Nephron (organoid): ENCODE measurements at regions not wholly inside any gene's neighbourhood (a gene's known extent, or its start where the extent isn't known, plus 50 kb on each side); places are given as distances from the start of the nearest gene placed in this dataset.

Source experiments
- H3K27ac Mint-ChIP-seq, 3 experiments: 2 replicates each; pipeline ENCODE4 v1.8.0; 2020; ENCODE audit warnings: mixed read lengths in 3 of 3, mild to moderate bottlenecking in 2 of 3, moderate library complexity in 1 of 3
- H3K27me3 Mint-ChIP-seq: 2 replicates; pipeline ENCODE4 v1.8.0; 2021; ENCODE audit warnings: low read depth, mild to moderate bottlenecking, moderate library complexity, mixed read lengths
- H3K36me3 Mint-ChIP-seq: 2 replicates; pipeline ENCODE4 v1.8.0; 2020; ENCODE audit warnings: low read depth, mixed read lengths
- H3K4me1 Mint-ChIP-seq: 2 replicates; pipeline ENCODE4 v1.8.0; 2020; ENCODE audit warnings: mixed read lengths
- H3K4me3 Mint-ChIP-seq, 3 experiments: 2 replicates each; pipeline ENCODE4 v1.8.0; 2020; ENCODE audit warnings: mild to moderate bottlenecking in 3 of 3, mixed read lengths in 3 of 3, moderate library complexity in 2 of 3
- H3K9me3 Mint-ChIP-seq: 2 replicates; pipeline ENCODE4 v1.8.0; 2020; ENCODE audit warnings: mixed read lengths
- TF ChIP-seq, protein P1 (sequence below), 3 experiments: fragments of 200-600 bp; sonication (generic); IDR thresholded peaks; one replicate each; pipeline ENCODE4 v1.5.0; 2021; ENCODE audit warnings: antibody characterized with exemption in 3 of 3; ENCODE audit not compliant: unreplicated experiment in 3 of 3

- no peaks in the 10 kb centered on the region for H3K27me3 Mint-ChIP-seq
These were observed 72.7 kb upstream of the FNDC3B start for GRCh38 chr3:171966533-171967136.

GRCh38 chr3:171967137-171967783, 72.1 kb upstream of the FNDC3B start:
- Mint-ChIP-seq H3K4me3 (no peak overlapping the region), H3K27ac (peak overlapping the region; percentile 30 to 87 (median 63)), H3K9me3 (no peaks in the 10 kb centered on the region), H3K36me3 (no peaks in the 10 kb centered on the region), H3K4me1 (peaks cover 37% of the 10 kb centered on the region), H3K27me3 (no peaks in the 10 kb centered on the region)
- TF ChIP-seq, protein P1, sequence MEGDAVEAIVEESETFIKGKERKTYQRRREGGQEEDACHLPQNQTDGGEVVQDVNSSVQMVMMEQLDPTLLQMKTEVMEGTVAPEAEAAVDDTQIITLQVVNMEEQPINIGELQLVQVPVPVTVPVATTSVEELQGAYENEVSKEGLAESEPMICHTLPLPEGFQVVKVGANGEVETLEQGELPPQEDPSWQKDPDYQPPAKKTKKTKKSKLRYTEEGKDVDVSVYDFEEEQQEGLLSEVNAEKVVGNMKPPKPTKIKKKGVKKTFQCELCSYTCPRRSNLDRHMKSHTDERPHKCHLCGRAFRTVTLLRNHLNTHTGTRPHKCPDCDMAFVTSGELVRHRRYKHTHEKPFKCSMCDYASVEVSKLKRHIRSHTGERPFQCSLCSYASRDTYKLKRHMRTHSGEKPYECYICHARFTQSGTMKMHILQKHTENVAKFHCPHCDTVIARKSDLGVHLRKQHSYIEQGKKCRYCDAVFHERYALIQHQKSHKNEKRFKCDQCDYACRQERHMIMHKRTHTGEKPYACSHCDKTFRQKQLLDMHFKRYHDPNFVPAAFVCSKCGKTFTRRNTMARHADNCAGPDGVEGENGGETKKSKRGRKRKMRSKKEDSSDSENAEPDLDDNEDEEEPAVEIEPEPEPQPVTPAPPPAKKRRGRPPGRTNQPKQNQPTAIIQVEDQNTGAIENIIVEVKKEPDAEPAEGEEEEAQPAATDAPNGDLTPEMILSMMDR (IDR thresholded peaks at IDR 0.05; ENCODE audit: unreplicated experiment in 3 of 3) = no peak

More at GRCh38 chr3:171966533-171967136, 72.7 kb upstream of the FNDC3B start:
- Mint-ChIP-seq H3K4me1 (peaks cover 32% of the 10 kb centered on the region), H3K4me3 (no peak overlapping the region), H3K36me3 (no peaks in the 10 kb centered on the region), H3K9me3 (no peaks in the 10 kb centered on the region), H3K27ac (peak overlapping the region; percentile 30 to 87 (median 63))
- TF ChIP-seq, protein P1 (IDR thresholded peaks at IDR 0.05; ENCODE audit: unreplicated experiment in 3 of 3) = no peak

DNA sequence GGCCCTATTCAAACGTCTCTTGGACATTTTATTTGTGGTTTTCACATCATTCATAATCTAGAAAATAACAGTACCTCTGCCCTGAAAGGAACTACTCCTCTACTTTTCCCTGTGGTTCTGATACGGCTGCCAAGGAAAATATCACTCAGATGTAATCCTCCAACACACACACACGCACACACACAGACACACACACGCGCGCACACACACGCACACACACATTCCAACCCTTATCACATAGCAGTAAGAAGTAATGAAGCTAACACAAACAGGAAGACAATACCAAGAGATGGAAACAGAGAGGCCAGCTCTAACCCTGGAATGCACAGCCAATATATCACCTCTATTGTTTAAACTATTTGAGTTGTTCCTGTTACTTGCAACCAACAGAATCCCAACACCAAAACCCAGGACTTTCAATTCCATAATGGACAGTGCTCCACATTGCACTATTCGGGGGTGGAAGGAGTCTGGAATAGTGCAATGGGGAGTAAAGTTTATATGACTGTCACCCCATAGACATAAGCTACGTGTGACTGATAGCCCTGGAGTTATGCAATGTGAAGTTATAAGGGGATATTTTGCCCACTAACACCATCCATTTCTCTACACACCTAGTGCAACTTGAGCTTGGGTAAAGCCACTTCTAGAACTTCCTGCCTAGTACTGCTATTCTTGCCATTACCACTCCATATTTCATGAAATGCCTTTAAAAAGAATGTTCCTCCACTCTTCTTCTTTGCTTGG, 71.3 kb upstream of the FNDC3B start:
- Mint-ChIP-seq H3K27ac (peak overlapping the region in 2 of 3 experiments; percentile 63 to 87), H3K27me3 (no peaks in the 10 kb centered on the region), H3K4me1 (peaks cover 46% of the 10 kb centered on the region), H3K36me3 (no peaks in the 10 kb centered on the region), H3K9me3 (no peaks in the 10 kb centered on the region), H3K4me3 (peak overlapping the region in 1 of 3 experiments; percentile 1)
- TF ChIP-seq, protein P1 (IDR thresholded peaks at IDR 0.05; ENCODE audit: unreplicated experiment in 3 of 3) = no peak

- no peaks in the 10 kb centered on the region for H3K27me3 Mint-ChIP-seq
- no peak overlapping the region for H3K4me3 Mint-ChIP-seq
- peaks cover 51% of the 10 kb centered on the region for H3K4me1 Mint-ChIP-seq
- H3K36me3 Mint-ChIP-seq = no peaks in the 10 kb centered on the region
- H3K27ac Mint-ChIP-seq = peak overlapping the region in 2 of 3 experiments; percentile 65 to 94
- TF ChIP-seq, protein P1 (IDR thresholded peaks at IDR 0.05; ENCODE audit: unreplicated experiment in 3 of 3) = no peak
- H3K9me3 Mint-ChIP-seq = no peaks in the 10 kb centered on the region
These were observed 69.0 kb upstream of the FNDC3B start for GRCh38 chr3:171970301-171970788.

GRCh38 chr3:171971919-171972514, 67.4 kb upstream of the FNDC3B start:
- Mint-ChIP-seq H3K4me3 (no peak overlapping the region), H3K27me3 (no peaks in the 10 kb centered on the region), H3K27ac (peak overlapping the region in 2 of 3 experiments; percentile 4 to 77), H3K36me3 (no peaks in the 10 kb centered on the region), H3K9me3 (no peaks in the 10 kb centered on the region), H3K4me1 (peaks cover 44% of the 10 kb centered on the region)
- TF ChIP-seq, protein P1 (IDR thresholded peaks at IDR 0.05; ENCODE audit: unreplicated experiment in 3 of 3) = no peak
